ENCODE measurements at regions not wholly inside any gene's neighbourhood (a gene's known extent, or its start where the extent isn't known, plus 50 kb on each side); places are given as distances from the start of the nearest gene placed in this dataset.
A peak's percentile ranks its signal among the peaks of the same experiment; 100 is the strongest.

DNA sequence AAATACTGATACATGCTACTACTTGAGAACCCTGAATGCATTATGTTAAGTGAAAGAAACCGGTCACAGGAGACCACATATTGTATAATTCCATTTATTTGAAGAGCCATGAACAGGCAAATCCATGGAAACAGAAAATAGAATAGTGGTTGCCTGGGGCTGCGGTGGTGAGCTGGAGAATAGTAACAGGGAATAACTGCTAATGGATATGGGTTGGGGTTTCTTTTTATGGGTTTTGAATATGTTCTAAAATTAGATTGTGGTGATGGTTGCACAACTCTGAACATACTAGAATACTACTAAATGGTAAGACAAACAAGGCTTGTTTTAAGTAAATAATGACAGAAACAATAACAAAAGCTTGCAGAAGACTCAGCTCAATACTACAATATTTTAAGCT is 293.0 kb downstream of the BTG1 start:
- DNase-seq (ENCODE audit: low read depth in 2 of 2) = no peak

DNA sequence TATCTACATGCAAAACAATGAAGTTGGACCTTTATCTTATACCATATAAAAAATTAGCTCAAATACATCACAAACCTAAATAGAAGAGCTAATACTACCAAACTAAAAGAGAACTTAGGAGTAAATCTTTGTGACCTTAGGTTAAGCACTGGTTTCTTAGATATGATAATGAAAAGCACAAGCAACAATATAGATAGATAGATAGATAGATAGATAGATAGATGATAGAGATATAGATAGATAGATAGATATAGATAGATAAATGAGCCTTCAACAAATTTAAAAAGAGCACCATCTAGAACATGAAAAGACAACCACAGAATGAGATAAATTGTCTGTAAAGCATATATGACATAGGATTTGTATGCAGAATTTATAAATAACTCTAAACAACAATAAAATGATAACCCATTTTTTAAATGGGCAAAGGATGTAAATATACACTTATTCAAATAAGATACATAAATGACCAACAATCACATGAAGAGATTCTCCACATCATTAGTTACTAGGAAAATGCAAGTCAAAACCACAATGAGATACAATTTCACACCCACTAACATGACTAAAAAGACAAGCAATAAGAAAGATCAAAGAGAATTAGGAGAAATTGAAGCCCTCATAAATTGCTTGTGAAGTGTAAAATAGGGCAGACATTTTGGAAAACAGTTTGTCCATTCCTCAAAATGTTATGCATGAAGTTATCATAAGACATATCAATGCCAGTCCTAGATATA is 293.7 kb downstream of the BTG1 start:
- DNase-seq (ENCODE audit: low read depth in 2 of 2) = no peak

DNA sequence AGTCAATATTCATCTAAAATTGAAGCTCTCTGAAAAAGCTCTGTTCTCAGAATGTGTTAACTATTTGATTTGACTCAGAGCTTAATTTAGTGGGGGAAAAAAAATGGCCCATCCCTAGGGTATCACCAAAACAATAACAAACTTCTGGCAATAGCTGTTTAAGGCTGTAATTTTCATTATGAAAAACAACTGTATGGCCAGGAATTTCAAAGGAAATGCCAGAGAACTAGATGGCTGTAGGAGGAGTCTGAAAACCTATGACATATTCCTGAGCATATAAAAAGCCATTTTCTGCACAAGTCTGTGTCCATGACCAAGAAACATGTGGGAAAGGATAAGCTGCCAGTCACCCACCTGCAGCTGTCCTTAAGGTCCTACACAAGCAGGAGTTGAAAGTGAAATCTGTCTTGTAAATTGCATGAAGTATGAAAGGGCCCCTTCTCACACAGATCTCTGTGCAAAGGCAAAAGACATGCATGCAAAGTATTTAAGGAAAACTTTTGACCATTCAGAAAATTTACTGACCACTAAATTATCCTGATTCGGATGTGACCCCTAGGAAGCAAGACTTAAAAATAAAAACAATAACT is 299.1 kb downstream of the BTG1 start:
- no peak for DNase-seq (ENCODE audit: low read depth in 2 of 2)

DNA sequence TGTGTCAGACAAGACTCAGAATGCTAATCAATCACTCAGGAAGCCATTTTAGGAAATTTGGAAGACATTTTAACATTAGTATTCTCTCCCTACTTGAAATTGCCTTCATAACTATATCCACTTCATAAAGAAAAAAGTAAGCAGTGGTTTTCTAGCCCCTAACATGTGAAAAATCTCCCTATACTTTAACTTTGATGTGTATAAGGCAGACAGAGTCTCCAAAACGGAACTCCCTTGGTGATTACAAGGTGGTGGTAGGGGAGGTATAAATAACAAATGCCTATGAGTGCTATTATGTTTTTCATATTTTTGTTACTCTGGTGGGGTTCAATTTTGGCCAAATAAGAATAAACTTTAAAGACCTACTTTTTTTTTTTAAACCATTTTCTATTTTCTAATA is 300.3 kb downstream of the BTG1 start:
- DNase-seq (ENCODE audit: low read depth in 2 of 2) = no peak

DNA sequence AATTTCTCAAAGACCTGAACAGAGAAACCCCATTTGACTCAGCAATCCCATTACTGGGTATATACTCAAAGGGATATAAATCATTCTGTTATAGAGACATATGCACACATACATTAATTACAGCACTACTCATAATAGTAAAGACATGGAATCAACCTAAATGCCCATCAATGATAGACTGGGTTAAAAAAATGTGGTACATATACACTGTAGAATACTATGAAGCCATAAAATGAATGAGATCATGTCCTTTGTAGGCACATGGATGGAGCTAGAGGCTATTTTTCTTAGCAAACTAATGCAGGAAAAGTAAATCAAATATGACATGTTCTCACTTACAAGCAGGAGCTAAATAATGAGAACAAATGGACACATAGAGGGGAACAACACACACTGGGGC is 303.8 kb downstream of the BTG1 start:
- no peak for DNase-seq (ENCODE audit: low read depth in 2 of 2)

DNA sequence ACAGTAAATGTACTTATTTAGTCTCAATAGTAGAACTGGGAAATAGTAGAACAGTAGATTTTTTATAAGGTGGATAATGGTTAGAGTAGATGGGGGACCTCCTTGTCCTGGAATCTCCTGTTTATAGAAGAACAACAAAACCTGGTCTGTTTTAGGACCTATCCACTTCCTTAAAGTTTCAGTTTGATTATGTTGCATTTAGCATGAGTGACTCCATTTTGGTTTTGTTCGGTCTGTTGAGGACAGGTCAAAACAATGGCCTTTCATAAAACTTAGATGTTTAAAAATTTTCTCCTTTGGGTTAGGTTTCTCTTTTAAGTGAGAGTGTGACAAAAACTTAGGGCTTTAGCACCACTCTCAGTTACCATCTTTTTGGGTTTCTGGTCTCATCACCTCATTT is 308.9 kb downstream of the BTG1 start:
- no peak for DNase-seq (ENCODE audit: low read depth in 2 of 2)

DNA sequence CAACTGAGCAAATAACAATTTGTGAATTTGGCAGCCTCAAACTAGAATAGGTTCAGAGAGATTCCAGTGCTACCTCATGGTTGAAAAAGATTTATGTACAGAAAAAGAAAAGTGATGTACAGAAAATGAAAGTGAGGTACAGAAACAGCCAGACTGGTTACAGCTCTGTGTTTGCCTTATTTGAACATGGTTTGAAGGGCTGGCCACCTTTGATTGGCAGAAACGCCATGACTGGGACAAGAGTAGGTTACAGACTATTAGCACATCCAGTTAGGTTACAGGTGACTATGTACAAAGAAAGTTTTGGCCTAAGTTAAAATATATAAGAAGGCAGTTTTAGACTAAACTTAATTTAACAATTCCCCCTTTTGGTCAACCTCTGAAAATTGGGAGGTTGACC is 309.4 kb downstream of the BTG1 start:
- no peak for DNase-seq (ENCODE audit: low read depth in 2 of 2)

DNA sequence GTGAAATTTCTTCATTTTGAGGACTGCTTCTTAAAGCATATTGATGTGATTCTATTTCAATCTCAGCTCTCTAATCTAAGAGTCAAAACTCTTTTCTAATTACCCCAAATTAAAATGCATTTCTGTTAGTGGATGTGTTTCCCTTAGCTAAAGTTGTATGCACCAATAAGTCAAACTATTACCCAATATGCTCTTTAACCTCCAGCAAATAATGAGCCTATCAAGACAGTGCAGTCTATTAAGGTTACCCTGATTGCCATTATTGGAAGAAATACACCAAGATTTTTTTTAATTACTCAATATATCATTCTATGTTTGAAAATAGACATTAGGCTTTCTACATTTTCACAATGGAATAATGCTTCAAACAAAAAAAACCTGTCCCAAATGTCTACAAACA is 310.0 kb downstream of the BTG1 start:
- DNase-seq (ENCODE audit: low read depth in 2 of 2) = no peak

DNA sequence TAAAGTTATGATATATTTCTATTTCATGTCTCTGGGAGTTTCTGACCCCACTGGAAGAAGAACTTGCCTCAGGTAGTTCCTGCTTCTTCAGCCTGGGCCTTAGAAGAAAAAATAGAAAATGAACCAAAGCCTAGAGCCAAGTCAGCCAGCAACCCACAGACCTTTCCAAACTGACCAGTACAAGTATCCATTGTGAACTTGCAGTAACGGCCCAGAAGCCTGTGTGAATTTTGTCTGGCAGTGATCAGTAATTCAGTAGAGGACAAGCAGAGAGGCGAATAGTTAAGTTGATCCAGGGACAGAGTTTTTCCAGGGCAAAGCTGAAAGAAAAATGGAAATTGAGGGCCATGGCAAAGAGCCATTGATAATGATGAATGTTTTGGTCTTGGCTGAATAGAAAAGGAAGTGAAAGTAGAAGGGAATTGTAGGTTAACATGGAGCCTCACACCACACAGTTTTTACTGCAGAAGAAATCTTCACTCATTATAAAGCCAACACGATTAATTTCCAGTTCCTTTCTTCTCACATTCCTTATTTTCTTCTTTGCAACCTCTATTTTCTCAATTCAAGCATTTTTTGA is 311.8 kb downstream of the BTG1 start:
- no peak for DNase-seq (ENCODE audit: low read depth in 2 of 2)

DNA sequence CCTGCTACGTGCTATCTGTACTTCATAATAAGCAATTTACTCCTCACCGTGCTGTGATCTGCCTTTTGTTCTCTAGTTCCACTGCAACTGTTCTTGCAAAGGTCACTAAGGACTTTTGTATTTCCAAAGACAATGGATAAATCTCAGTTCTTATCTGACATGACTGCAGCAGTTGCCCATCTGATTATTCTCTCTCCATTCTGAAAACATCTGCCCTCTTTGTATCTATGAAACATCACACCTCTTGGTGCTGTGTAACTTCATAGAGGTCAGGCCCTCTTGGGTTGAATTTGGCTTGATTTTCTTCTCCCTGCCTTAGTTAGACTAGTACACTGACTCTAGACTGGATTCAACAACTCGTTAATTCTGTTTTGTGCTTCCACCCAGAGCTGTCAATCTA is 319.6 kb downstream of the BTG1 start:
- no peak for DNase-seq (ENCODE audit: low read depth in 2 of 2)

DNA sequence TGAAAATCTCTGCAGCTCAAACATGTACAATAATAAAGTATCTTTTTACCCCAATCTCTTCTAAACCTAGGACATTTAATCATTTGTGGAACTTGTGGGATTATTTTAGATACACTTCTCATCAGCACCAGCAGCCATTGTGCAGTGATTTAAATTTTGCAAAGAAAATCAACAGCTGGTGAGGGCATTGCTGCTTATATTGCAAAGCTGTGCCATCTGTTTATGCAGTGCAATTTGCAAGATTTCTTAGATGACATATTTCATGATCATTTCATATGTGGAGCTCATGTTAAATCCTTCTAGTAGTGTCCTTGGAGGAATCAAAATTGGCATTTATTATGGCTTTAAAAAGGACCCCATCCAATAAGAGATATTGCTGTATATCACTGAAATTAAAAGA is 320.7 kb downstream of the BTG1 start:
- no peak for DNase-seq (ENCODE audit: low read depth in 2 of 2)

DNA sequence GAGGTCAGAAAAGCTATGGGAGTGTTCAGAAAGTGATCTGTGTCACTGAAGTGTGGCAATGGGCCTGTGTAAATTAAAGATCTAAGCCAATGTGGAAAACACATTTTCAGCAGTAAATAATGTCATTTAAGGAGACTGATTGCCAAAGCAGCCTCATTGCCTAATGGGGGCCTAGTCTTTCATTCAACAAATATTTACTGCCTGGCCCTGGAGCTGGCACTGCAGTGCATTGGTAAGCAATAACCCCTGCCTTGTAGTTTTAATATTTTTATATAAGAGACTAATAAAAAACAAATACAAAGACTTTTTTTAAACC is 326.6 kb downstream of the BTG1 start:
- no peak for DNase-seq (ENCODE audit: low read depth in 2 of 2)

DNA sequence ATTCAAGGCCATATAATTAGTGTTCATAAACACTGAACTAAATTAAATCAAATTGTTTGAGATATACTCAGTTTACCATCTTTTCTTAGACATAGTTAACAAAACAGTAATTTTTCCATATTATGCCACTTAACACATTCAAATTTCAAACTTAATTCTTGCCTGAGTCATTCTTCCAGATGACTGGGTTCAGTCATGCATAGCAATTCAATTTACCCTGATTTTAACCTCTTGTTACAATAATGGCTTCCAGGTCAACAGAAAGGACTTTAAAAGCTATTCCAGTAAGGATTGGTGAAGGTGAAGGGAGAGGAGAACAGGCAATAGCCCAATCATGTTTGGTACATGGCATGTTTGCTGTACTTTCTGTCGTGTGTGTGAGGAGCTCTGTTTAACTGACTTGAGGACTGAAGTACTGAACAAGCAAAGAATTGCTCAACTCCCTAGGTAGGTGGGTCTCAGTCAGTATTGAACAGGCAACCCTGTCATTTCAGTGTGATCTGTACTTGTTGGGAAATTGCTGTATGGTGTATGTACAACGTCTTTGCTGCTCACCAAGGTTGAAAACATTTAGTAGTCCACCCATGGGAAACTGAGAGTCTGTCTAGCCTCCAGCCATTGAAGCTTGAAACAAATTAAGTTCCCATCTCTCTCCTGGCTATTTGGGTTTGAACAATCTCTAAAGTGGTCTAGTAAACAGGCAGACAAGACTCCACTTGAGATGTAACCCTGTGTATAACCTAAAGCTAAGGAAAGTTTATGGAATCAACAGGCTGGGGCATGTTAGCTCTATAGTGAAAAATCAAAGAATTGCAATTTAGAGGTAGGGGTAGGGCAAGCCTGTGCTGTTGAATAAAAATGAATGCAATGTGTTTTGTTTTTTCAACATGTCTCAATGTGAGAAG is 327.2 kb downstream of the BTG1 start:
- DNase-seq (ENCODE audit: low read depth in 2 of 2) = no peak

DNA sequence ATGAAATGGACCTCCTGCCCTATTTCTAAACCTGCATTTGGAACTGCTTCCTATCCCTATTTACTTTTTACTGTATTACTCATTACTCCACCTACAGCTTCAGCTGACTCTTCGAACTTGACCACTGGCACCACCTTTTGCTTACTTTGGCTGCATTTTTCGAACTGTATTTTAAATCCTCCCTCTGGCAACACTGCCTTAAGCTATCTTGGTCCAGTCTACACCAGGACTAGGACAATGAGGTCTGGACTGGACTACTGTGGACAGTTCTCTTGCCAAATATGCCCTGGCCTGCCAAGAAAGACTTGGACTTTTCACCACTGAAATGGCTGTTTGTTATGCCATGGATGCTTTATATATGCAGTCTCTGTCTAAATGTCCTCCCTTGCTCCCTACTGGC is 328.1 kb downstream of the BTG1 start:
- DNase-seq (ENCODE audit: low read depth in 2 of 2) = no peak

DNA sequence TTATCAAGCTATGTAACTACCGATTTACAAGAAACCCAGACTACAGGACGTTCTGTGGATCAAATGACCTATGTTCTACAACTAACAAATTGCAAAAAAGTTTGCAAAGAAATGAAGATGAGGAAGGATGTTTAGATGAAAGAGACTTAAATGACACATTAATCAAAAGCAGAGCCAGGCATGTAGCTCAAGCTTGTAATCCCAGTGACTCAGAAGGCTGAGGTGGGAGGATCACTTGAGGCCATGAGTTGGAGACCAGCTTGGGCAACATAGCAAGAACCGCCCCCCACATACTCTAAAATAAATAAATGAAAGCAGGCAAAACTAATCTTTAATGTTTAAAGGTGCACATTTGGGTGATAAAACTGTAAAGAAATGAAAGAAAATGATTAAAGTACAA is 331.9 kb downstream of the BTG1 start:
- peak in 1 of 2 donors; percentile 8 for DNase-seq (ENCODE audit: low read depth in 2 of 2)

DNA sequence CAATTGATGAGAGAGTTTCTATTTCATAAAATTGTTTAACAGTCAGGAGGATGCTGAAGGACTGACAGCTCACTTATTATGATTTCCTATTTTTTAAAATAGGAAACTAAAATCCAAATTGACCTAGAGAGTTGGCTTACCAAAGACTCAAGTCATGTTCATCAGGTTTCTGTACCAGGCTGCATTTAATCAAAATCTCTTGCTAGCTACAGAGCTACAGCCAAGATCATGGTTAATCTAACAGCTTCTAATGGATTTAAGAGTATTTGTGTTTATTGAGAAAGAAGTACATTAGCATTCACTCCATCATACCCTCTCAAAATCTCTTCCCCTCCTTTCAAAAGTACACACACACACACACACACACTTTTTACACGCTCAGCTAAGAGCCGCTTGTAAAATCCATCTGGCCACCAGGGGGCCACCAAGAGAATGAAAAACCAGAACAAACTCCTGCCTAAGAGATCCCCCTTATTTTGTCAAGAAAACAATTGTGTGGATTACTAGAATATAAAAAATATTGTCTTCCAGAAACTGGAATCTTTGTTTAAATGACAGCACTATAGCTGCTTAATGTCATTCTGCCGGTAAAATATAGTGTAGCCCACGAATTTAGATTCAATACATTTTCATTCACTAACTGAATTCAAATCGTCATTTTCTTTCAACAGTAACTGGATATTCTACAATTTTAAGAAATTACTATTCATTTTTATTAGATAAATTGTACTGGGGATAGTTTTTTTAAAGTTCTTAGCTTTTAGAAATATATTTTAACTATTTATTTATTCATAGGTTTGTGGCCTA is 334.0 kb downstream of the BTG1 start:
- DNase-seq (ENCODE audit: low read depth in 2 of 2) = peak; percentile 75 to 78

DNA sequence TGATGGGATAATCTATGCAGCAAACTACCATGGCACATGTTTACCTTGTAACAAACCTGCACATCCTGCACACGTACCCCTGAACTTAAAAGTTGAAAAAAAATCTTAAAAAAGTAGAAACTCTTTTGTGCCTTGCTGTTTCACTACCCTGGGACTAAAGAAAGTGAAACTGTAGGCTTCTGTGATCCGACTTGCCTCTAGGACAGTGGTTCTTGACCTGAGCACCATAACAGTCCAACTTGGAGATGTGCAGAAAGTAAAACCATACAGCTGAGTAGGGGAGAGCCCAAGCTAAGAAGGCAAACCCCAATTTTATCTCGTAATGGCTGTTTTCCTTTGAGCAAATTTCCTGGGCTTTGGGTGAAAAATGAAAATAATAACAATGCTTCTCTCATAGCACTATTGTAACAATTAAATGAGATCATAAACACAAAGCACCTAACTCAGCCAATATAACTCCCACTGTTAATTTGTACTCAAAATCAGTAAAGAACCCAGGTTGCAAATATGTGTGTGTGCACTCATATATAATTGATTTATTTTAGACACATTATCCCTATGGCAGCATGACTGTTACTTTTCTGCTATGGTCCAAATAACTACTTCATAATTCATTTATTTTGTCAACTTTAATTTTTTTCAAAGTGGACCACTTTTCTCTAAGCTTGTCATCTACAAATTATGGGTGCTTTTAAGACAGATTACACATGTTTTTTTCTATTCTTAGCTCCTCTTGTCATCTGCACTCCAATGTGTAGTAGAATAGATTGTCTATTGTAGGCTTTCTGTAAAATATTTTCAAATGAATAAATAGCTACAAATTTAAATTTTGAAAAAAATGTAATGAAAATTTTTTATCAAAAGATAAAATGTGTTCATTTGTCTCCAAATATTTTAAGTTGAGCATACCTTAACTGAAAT is 334.9 kb downstream of the BTG1 start:
- DNase-seq (ENCODE audit: low read depth in 2 of 2) = no peak

DNA sequence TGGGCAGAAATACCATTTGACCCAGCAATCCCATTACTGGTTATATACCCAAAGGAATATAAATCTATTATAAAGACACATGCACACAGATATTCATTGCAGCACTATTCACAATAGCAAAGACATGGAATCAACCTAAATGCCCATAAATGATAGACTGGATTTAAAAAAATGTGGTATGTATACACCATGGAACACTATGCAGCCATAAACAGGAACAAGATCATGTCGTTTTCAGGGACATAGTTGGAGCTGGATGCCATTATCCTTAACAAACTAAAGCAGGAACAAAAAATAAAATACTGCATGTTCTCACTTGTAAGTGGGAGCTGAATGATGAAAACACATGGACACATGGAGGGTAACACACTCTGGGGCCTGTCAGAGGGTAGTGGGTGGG is 335.6 kb downstream of the BTG1 start:
- no peak for DNase-seq (ENCODE audit: low read depth in 2 of 2)

DNA sequence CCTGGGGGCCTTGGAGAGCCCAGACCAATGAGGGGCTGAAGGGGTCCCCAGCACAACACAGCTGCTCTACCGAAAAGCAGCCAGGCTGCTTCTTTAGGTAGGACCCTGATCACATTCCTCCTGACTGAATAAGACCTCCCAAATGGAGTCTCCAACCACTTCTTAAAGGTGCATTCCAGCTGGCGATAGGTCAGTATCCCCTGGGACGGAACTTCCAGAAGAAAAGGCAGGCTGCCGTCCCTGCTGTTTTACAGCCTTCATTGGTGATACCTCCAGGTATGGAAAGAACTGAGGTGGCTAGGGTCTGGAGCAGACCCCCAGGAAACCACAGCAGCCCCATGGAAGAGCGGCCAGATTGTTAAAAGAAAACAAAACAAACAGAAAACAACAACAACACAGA is 340.6 kb downstream of the BTG1 start:
- DNase-seq (ENCODE audit: low read depth in 2 of 2) = no peak

DNA sequence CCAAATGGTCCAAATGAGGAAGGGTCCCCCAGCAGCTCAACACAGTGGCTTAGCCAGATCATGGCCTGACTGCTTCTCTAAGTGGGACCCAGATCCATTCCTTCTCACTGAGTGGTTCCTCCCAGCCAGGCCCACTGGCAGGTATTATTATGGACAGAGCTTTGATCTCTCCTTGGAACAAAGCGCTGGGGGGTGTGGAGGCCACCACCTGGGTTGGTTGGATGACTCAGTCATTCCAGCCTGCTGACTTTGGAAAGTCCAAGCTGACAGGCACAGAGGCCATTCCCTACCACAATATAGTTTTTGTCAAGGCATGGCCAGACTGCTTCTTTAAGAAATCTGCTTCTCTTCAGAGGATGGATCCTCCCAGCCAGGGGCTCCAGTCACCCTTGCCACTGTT is 341.1 kb downstream of the BTG1 start:
- no peak for DNase-seq (ENCODE audit: low read depth in 2 of 2)

DNA sequence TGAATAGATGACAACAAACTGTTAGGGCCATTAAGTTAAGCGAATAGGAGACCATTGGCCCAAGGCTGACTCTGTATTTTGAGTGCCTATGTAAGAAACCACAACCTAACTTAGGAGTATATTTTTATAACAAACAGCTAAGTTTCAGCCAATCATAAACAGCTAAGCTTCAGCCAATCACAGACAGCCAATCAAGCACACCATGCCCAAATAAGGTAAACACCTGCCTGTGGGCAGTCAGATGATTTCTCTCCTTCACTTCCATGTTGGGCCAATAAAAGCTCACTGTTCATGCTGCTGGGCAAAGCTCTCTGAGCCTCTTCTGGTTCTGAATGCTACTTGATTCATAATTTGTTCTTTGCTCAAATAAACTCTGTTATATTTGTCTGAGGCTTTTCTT is 344.6 kb downstream of the BTG1 start:
- DNase-seq (ENCODE audit: low read depth in 2 of 2) = no peak

All from stimulated activated CD4-positive, alpha-beta T cell treated with anti-CD3 and anti-CD28 coated beads, Interleukin-1b, Interleukin-23, amount 100 ng/mL, for 4 hours (primary cell).